K562 (cell line): ENCODE measurements at regions not wholly inside any gene's neighbourhood (a gene's known extent, or its start where the extent isn't known, plus 50 kb on each side); places are given as distances from the start of the nearest gene placed in this dataset.

Source experiments
- CEBPZ ChIP-seq: fragments of 150-350 bp; IDR thresholded peaks from 2 replicates; pipeline ENCODE4 v1.6.1; 2014; ENCODE audit warnings: low read depth, mild to moderate bottlenecking, low read length, borderline replicate concordance
- DACH1 ChIP-seq: fragments of 450-650 bp; IDR thresholded peaks from 2 replicates; pipeline ENCODE4 v1.6.1; 2018; ENCODE audit not compliant: partially characterized antibody
- E2F4 ChIP-seq: sonication (generic); formaldehyde crosslinking; IDR thresholded peaks from 2 replicates; pipeline ENCODE4 v1.8.0; 2022; ENCODE audit warnings: mild to moderate bottlenecking, low read depth, missing genetic modification reagents
- FOXK1 ChIP-seq: sonication (generic); formaldehyde crosslinking; IDR thresholded peaks from 2 replicates; pipeline ENCODE4 v1.8.0; 2022; ENCODE audit warnings: missing genetic modification reagents, mild to moderate bottlenecking, borderline replicate concordance
- FOXP4 ChIP-seq: sonication (generic); formaldehyde crosslinking; IDR thresholded peaks from 2 replicates; pipeline ENCODE4 v1.8.0; 2022; ENCODE audit warnings: mild to moderate bottlenecking, missing genetic modification reagents, borderline replicate concordance
- IFI16 ChIP-seq: fragments of 250-450 bp; sonication (Bioruptor Pico); IDR thresholded peaks from 2 replicates; pipeline ENCODE4 v2.1.2; 2022; ENCODE audit warnings: mild to moderate bottlenecking, inconsistent platforms
- POLR2AphosphoS5 ChIP-seq: IDR thresholded peaks from 2 replicates; pipeline ENCODE4 v1.6.1; 2011; ENCODE audit warnings: mild to moderate bottlenecking, low read depth, low read length, moderate library complexity; ENCODE audit not compliant: control insufficient read depth, insufficient read depth
- PTTG1 ChIP-seq: fragments of 450-650 bp; IDR thresholded peaks from 2 replicates; pipeline ENCODE4 v1.6.1; 2016; ENCODE audit warnings: low read depth, mild to moderate bottlenecking, missing genetic modification characterization, missing compliant biosample characterization
- SMAD4 ChIP-seq: fragments of 250-450 bp; sonication (Bioruptor Pico); conservative IDR thresholded peaks from 2 replicates; pipeline ENCODE4 v1.8.0; 2021; ENCODE audit warnings: inconsistent platforms, mild to moderate bottlenecking, moderate library complexity
- SMARCA5 ChIP-seq: fragments of 450-650 bp; IDR thresholded peaks from 2 replicates; pipeline ENCODE4 v1.6.1; 2016
- TGIF2 ChIP-seq: sonication (generic); formaldehyde crosslinking; IDR thresholded peaks from 2 replicates; pipeline ENCODE4 v1.8.1; 2022; ENCODE audit warnings: mild to moderate bottlenecking, missing genetic modification reagents, moderate library complexity
- ZNF175 ChIP-seq: fragments of 200-800 bp; sonication (Bioruptor generic); IDR thresholded peaks from 2 replicates; pipeline ENCODE4 v1.6.1; 2016; ENCODE audit warnings: low read depth, mild to moderate bottlenecking, missing genetic modification characterization, missing compliant biosample characterization
- TF ChIP-seq, protein P1 (sequence below): IDR thresholded peaks from 2 replicates; pipeline ENCODE4 v1.6.1; 2011; ENCODE audit warnings: borderline replicate concordance, low read depth, mild to moderate bottlenecking, moderate library complexity, low read length; ENCODE audit not compliant: insufficient read depth, poor library complexity, severe bottlenecking

DNA sequence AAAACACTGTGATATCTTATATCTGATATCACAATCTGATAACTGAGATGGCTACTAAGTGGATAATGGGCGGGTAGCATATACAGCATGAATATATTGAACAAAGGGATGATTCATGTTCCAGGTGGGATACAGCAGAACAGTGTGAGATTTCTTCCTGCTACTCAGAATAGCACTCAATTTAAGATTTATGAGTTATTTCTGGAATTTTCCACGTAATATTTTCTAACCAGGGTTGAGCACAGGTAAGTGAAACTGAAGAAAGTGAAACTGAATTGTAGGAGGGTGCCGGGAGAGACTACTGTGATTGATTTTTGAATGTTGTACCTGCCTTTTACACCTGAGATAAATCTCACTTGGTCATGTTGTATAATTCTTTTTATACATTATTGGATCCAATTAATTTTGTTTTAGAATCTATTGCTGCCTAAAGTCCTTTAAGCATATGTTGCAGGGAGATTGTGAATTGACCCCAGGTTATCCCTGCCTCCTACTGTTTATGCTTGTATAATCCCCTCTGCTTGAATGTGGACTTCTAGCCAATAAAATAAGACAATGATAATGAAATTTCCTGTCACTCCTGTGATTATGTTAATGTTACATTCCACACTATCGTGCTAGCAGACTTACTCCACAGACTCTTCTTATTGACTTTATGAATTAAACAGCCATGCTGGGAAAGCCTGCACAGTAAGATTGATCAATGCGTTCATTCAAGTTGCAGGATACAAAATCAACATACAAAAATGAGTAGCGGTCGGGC, 67.6 kb upstream of the RBBP8 start (continued):
- TF ChIP-seq CEBPZ = no peak
- no peak for TF ChIP-seq E2F4 (CRISPR knock-in tag)
- TF ChIP-seq TGIF2 = no peak
- TF ChIP-seq SMAD4 (CRISPR knock-in tag) = no peak
- TF ChIP-seq DACH1 = no peak
- TF ChIP-seq FOXK1 (CRISPR knock-in tag) = no peak
- TF ChIP-seq IFI16 (CRISPR knock-in tag) = no peak
- no peak for TF ChIP-seq PTTG1 (tag)
- TF ChIP-seq SMARCA5 = no peak
- no peak for TF ChIP-seq ZNF175 (CRISPR knock-in tag)
- no peak for TF ChIP-seq POLR2AphosphoS5
- TF ChIP-seq, protein P1, sequence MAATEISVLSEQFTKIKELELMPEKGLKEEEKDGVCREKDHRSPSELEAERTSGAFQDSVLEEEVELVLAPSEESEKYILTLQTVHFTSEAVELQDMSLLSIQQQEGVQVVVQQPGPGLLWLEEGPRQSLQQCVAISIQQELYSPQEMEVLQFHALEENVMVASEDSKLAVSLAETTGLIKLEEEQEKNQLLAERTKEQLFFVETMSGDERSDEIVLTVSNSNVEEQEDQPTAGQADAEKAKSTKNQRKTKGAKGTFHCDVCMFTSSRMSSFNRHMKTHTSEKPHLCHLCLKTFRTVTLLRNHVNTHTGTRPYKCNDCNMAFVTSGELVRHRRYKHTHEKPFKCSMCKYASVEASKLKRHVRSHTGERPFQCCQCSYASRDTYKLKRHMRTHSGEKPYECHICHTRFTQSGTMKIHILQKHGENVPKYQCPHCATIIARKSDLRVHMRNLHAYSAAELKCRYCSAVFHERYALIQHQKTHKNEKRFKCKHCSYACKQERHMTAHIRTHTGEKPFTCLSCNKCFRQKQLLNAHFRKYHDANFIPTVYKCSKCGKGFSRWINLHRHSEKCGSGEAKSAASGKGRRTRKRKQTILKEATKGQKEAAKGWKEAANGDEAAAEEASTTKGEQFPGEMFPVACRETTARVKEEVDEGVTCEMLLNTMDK = no peak
- TF ChIP-seq FOXP4 (CRISPR knock-in tag) = no peak
